GM21786 (cell line): ENCODE measurements at regions not wholly inside any gene's neighbourhood (a gene's known extent, or its start where the extent isn't known, plus 50 kb on each side); places are given as distances from the start of the nearest gene placed in this dataset.
"Not testable (repeated sequence)": the region's sequence is repeated elsewhere in the genome, so short reads cannot be mapped to it uniquely, and the experiment has no call there.

Experiments
- ATAC-seq: cut with Tn5 transposase; IDR thresholded peaks from one replicate; pipeline ENCODE4 v1.9.1; 2021; ENCODE audit not compliant: unreplicated experiment

DNA sequence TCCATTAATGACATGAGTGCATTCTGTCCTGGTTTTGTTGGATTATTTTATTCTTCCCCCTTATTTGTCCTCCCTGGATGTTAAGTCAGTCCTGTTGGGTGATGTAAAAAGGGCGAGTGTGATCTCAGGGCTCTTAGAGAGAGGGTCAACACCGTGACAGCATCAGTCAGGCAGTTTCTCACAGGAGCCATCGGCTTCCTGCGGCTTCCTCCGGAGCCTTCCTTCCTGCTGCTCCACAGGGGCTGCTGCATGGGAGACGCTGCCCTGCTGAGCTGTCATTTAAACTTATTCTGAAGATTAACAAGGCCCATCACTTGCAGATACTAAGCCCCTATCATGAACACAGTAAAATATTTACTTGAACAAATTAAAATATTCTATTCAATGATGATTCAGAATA is 211.3 kb downstream of the SPATA31A1 start:
- not testable (repeated sequence) for ATAC-seq

DNA sequence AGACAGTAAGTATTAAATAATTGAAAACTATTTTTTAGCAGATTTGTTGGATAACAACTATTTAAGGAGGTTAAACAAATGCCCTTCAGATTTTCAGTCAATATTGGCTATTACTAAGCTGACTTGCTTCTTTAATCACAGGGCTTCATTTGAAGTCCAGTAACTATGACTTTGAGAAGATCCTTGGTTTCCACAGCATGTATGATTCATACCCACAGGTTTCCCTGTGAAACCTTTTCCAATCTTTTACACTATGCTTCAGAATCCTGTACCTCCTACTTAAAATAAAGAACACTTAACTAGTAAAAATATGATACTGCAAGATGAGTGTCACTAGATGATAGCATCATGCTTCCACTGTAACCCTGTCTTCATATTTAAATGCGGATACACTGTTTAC is 211.9 kb downstream of the SPATA31A1 start:
- not testable (repeated sequence) for ATAC-seq

GRCh38 chr9:39568900-39569299 is 213.4 kb downstream of the SPATA31A1 start:
- not testable (repeated sequence) for ATAC-seq

GRCh38 chr9:39573024-39574022 is 217.9 kb downstream of the SPATA31A1 start:
- not testable (repeated sequence) for ATAC-seq

DNA sequence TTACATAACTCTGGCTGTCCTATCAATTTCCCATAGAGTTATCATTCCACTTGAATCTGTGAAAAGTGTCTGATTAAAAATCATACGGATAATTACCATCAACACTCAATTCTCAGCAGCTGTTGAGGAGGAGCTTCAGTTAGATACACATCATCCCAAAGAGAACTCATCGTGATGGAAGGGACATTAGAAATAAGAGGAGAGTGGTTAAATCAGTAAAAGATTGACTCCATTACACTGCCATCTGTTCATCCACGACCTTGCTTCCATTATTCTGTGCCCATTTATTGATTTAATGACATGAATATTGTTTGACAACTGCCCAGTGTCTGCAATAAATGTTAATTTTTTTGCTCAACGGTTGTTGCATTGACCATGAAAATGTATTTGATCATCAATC is 223.5 kb downstream of the SPATA31A1 start:
- ATAC-seq, result not testable (repeated sequence)

- not testable (repeated sequence) for ATAC-seq
These were observed 225.8 kb downstream of the SPATA31A1 start for GRCh38 chr9:39581296-39581695.

- ATAC-seq, result not testable (repeated sequence)
These were observed 227.4 kb downstream of the SPATA31A1 start for GRCh38 chr9:39582677-39583412.

GRCh38 chr9:39583413-39583747 is 227.9 kb downstream of the SPATA31A1 start:
- ATAC-seq, result not testable (repeated sequence)

DNA sequence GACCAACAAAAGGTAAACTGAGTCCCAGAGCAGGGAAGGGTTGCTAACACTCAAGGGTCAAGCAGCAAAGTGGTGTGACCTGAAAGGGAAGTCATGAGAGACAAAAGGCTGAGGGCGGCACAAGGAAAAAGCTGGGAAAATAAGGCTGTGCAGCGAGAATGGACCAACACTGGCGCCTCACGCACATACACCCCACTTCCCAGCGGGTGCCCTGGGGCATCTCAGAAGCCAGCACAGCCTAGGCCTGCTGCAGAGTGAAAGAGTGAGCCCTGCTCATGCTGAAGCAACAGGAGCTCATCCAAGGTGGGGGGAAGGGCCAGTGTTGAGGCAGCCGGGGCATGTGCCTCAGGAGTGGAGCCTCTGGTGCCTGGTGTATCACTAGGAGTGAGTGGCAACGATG is 229.8 kb downstream of the SPATA31A1 start:
- not testable (repeated sequence) for ATAC-seq

- no peak for ATAC-seq
These were observed 232.5 kb downstream of the SPATA31A1 start for GRCh38 chr9:39587844-39588499.

- no peak for ATAC-seq
These were observed 233.2 kb downstream of the SPATA31A1 start for GRCh38 chr9:39588500-39589137.

- not testable (repeated sequence) for ATAC-seq
These were observed 248.6 kb downstream of the SPATA31A1 start for GRCh38 chr9:39604089-39604488.

- peak; percentile 94 for ATAC-seq
These were observed 256.2 kb downstream of the SPATA31A1 start for GRCh38 chr9:39611449-39612231.

DNA sequence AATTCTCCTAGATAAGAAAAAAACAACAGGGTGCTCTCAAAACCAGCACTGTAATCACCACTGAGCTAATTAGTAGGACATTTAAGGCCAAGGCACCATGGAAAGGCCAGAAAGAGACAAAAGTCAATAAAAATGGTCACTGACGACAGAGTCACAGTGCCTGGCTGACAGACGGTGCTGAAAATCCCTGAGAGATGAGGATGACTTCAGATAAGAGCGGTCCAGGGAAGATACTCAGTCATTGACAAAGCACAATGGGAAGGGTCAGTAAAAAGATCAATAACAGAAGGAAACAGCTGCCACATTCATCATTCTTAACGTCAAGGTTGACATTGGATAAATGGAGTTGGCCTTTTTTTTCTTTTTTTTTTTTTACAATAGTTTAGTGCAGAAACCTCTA is 261.0 kb downstream of the SPATA31A1 start:
- not testable (repeated sequence) for ATAC-seq

DNA sequence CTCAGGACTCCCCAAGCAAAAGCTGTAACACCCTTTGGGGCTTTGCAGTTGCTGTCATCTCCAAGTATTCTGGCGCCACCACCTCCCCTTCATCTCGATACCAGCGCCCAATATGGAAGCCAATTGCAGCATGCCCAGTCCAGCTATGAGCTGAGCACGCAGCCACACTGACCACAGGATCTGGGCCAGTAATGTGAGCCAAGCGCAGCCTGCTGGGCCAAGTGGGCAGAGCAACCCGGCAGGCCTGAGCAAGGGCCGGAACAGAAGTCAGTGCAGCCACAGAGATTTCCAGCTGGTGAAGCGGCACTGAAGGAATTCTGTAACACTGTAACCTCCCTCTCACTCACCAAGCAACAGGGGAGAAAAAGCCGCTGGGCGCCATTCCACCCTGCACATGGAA is 268.6 kb downstream of the SPATA31A1 start:
- not testable (repeated sequence) for ATAC-seq

GRCh38 chr9:39632071-39632470 is 276.6 kb downstream of the SPATA31A1 start:
- ATAC-seq, result not testable (repeated sequence)

GRCh38 chr9:39649029-39649428 is 293.6 kb downstream of the SPATA31A1 start:
- ATAC-seq, result not testable (repeated sequence)

- peak; percentile 81 for ATAC-seq
These were observed 301.6 kb downstream of the SPATA31A1 start for GRCh38 chr9:39656960-39657603.

GRCh38 chr9:39663020-39663419 is 307.6 kb downstream of the SPATA31A1 start:
- ATAC-seq, result not testable (repeated sequence)
